Heart right ventricle (tissue), 16 donors: ENCODE measurements at regions not wholly inside any gene's neighbourhood (a gene's known extent, or its start where the extent isn't known, plus 50 kb on each side); places are given as distances from the start of the nearest gene placed in this dataset.
"Not testable (repeated sequence)": the region's sequence is repeated elsewhere in the genome, so short reads cannot be mapped to it uniquely, and the experiment has no call there.

Source experiments
- ATAC-seq, 8 donors: fragments of 200-7000 bp; cut with Tn5 transposase; one replicate each; pipeline ENCODE4 v1.9.1; 2020; ENCODE audit warnings: mild to moderate bottlenecking in 8 of 8, moderate library complexity in 8 of 8, moderate number of reproducible peaks in 1 of 8
- DNase-seq, 2 donors: peaks; one replicate each; pipeline ENCODE4 v3.0.0-alpha.2; 2020
- H3K27ac ChIP-seq, 10 donors: fragments of 200-600 bp; sonication (generic) in 2 of 10; one replicate each; pipeline versions ENCODE4 v1.5.0 to v1.8.0; 2020 to 2022; ENCODE audit warnings: mild to moderate bottlenecking in 3 of 10
- H3K27me3 ChIP-seq, 7 donors: fragments of 200-600 bp; one replicate each; pipeline ENCODE4 v1.8.0; 2021 to 2022; ENCODE audit warnings: mild to moderate bottlenecking in 2 of 7
- H3K36me3 ChIP-seq, 9 donors: fragments of 200-600 bp; sonication (generic) in 1 of 9; one replicate each; pipeline versions ENCODE4 v1.5.0 to v1.8.0; 2020 to 2022; ENCODE audit warnings: mild to moderate bottlenecking in 2 of 9
- H3K4me1 ChIP-seq, 9 donors: fragments of 200-600 bp; sonication (generic) in 1 of 9; one replicate each; pipeline versions ENCODE4 v1.5.0 to v1.8.0; 2020 to 2022; ENCODE audit warnings: mild to moderate bottlenecking in 4 of 9
- H3K4me3 ChIP-seq, 10 donors: fragments of 200-600 bp; sonication (generic) in 2 of 10; one replicate each; pipeline versions ENCODE4 v1.5.0 to v1.8.0; 2020 to 2022; ENCODE audit warnings: mild to moderate bottlenecking in 7 of 10, moderate library complexity in 2 of 10
- H3K9me3 ChIP-seq, 11 donors: fragments of 200-600 bp in 10 of 11; sonication (generic) in 2 of 11; one replicate each; pipeline versions ENCODE4 v1.5.0 to v1.8.0; 2013 to 2022; ENCODE audit warnings: mild to moderate bottlenecking in 2 of 11, control low read depth in 1 of 11, moderate library complexity in 1 of 11
- WGBS, 2 donors: extraction: QIAGEN DNeasy Blood & Tissue Kit; methylation state at CpG; one replicate each; pipeline ENCODE4 v1.1.7; 2013; ENCODE audit warnings: inconsistent platforms in 1 of 2; 5-methylcytosine and 5-hydroxymethylcytosine counted together
- intact Hi-C, 10 donors: fragments of 100-400 bp; cut with DNase I; formaldehyde crosslinking; loops; one replicate each; pipeline versions ENCODE4 v1.11.1 to v1.14.2; 2022
- donor health status: Arrhythmogenic right ventricular cardiomyopathy.
- donor health status: ischemic (EF 13 %, LVEDD 7.1; RV severe dilation, severe dysfunction).
- donor health status: healthy with polysubstance abuse.
- donor health status: DM: no; HTN: yes; CAD: no.
- donor health status: DM: no; HTN: no; CAD: no.
- donor health status: ischemic (EF 25% LVEDD 6.9; RV normal size, moderate dysfunction).
- donor health status: ischemic (EF 25% LVEDD 5.7; RV mildly dilated, moderate dysfunction).
- donor health status: healthy.
- donor health status: DM: yes; HTN: yes; CAD: no.
- donor health status: Ischemic cardiomyopathy.
- donor health status: ischemic (EF 35%, LVEDD 5.7; RV mildly dilated, moderate dysfunction).
- donor health status: nonischemic (EF 11% LVEDD 7.7; RV severe dilation, severe dysfunction).
- donor health status: DM: yes; HTN: yes; CAD: no.
- donor health status: PGD.
- donor health status: ischemic (EF 29% LVEDD 5.4; RV normal size, mild dysfunction).
- donor health status: nonischemic (EF 23%, LVEDD 6.1; RV moderate dilation, normal function).

DNA sequence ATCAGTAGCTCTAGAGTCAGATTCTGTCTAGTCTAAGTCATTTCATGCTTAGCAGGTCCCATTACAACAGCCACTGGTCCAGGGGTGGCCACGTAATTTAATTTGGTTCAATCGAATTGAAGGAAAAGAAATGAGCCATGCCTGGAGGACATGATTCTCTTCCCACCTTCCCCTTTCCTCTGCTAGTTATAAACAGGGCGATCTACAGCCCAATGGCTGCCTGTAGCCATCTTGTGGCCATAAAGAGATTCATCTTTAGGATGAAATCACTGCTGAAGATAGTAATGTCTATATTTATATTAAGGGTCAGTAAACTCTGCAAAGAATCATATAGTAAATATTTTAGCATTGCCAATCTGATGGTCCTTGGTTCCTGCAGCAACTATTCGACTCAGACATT is 107.4 kb downstream of the SPDYE17 start:
- ATAC-seq, intact Hi-C loops, H3K4me3 ChIP-seq, H3K27ac ChIP-seq, H3K4me1 ChIP-seq, H3K9me3 ChIP-seq, H3K27me3 ChIP-seq, H3K36me3 ChIP-seq, DNase-seq: not testable (repeated sequence)
- 80 to 87% methylated on average over 4 of the region's 4 CpGs for WGBS, 2 donors

DNA sequence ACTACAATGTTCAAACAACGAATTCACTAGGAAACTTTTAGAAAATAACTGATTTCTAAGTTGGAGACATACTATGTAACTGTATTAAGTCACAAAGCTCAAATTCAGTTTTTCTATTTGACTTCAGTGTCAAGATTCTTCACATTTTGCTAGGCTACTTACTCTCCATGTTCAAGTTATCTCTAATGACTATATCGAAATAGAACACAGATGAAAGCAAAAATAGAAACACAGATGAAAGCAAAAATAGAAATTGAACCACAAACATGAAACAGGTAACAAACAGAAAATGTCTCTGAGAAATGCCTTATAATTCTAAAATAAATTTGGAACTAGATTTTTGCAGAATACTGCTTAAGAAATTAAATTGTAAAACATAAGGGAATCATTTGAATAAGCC is 113.5 kb downstream of the SPDYE17 start:
- H3K36me3 ChIP-seq, ATAC-seq, intact Hi-C loops, H3K4me3 ChIP-seq, DNase-seq, H3K9me3 ChIP-seq, H3K27me3 ChIP-seq: not testable (repeated sequence)
- WGBS, 2 donors = 52 to 57% methylated on average over 2 of the region's 2 CpGs
- Histone ChIP-seq H3K4me1 (peaks cover 0 to 13% (median 0%) of the 10 kb centered on the region in 9 donors), H3K27ac (peak overlapping the region in 1 of 10 donors; percentile 15)

DNA sequence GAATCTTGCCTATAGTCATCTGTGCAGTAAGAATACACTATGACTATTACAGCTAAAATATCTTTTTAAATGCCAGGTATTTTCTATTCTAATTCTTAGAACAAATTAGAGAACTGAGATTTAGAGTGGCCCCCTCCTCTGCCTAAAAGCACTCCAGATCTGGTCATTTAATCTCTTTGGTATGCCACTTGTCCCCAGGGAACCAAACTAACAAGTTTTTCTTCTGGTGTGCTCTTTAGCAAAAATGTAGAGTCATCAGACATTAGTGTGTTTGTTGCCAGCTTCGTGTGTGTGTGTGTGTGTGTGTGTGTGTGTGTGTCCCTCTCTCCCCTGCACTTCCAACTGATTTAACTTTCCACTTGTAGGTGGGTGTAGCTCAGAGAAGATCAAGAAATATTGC is 117.8 kb downstream of the SPDYE17 start:
- H3K9me3 ChIP-seq, ATAC-seq, H3K4me3 ChIP-seq, H3K27ac ChIP-seq, intact Hi-C loops, H3K36me3 ChIP-seq, DNase-seq, H3K27me3 ChIP-seq: not testable (repeated sequence)
- peaks cover 0 to 13% (median 0%) of the 10 kb centered on the region in 9 donors for H3K4me1 ChIP-seq
- 25 to 50% methylated on average over 1 of the region's 1 CpG for WGBS, 2 donors

DNA sequence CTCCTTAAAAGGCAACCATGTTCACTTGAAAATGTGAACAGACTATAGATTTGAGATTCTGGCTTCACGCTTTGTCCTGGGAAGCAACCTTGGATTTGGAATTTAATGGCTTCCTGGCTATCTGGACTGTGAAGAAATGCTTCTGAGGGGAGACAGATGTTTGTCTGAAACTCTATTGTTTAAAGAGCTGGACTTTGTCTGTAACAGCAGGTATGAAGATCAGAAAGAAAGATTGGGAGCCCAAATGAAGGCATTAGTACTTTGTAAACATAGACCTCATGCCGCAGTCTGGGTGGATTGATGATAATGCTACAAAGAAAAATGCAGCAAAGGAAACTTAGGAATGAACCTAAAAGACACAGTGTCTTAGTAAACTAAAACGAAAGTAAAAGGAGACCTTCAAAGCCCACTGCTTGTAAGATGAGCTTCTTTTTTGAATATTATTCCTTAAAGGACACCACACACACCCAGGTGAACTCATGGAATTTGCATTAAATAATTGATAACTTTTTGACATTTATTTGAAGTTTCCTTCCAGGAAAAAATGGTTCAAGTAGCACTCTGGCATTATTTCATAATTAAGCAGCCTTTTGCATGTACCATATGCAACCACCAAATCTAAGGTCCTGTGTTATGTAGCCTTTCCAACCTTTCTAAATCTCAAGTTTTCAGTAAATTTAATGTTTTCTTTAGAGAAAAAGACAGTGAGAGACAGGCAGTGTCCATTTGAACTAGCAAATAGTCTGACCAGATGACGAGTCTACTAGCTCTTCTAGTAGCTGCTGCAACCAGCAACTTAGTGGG is 119.9 kb downstream of the SPDYE17 start:
- H3K27ac ChIP-seq, ATAC-seq, intact Hi-C loops, H3K27me3 ChIP-seq, DNase-seq, H3K9me3 ChIP-seq, H3K36me3 ChIP-seq, H3K4me1 ChIP-seq: not testable (repeated sequence)
- peak overlapping the region in 5 of 10 donors; percentile 21 to 39 (median 32) for H3K4me3 ChIP-seq
- WGBS, 2 donors = 35 to 52% methylated on average over 4 of the region's 4 CpGs

DNA sequence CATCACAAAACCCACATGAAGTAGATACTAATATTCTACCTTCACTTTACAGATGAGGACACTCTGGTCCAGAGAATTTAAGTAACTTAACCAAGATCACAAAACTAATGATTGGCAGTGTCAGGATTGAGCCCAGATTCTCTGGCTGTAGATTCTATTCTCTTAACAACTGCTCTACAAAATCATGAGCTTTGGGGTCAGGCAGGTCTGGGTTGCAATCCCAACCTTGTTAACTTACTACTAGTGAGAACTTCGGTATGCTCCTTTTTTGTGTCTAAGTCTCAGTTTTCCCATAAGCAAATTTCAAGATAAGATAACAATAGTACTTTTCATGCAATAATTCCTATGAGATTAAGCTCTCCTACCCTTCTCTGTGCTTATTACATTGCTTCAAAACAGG is 127.5 kb downstream of the SPDYE17 start:
- ATAC-seq = not testable (repeated sequence)

DNA sequence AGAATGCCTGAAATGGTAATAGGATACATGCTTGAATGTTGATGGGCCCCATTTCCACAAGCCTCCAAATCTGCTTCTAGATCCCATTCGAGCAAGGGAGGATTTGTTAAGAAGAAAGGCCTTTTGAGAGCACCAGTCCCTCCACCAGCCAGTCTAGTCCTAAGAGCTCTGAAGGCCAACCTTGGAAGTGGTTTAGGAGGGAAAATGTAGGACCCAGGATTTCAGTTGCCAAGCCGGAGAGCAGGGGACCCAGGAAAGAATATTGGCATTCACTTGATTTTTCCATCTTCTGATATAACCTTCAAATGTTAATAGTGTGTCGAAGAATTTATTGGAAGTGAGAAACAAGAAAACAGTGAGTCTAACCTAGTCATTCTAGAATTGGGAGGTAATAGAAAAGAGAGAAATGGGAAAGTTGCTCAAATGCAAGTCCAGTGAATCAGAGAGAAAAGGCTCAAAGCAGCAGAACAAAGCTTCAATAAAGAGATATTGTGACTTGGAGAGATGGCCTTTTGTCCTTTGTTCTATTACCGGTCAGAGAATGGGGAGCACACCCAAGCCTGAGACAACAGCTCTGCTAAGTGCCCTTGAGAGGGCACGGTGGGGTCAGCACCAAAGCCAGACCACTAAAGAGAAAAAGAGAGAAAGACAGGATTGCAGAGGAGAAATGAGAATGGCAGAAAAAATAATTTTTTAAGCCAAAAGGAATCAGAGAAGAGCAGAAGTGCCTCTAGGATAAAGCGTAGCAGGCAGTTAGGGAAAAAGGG is 130.0 kb downstream of the SPDYE17 start:
- WGBS, 2 donors = 87 to 94% methylated on average over 5 to 6 of the region's 6 CpGs
- intact Hi-C loops, H3K4me1 ChIP-seq: not testable (repeated sequence)

More for the DNA sequence above, 127.5 kb downstream of the SPDYE17 start:
- H3K36me3 ChIP-seq, intact Hi-C loops, H3K27me3 ChIP-seq, H3K4me1 ChIP-seq, DNase-seq, H3K4me3 ChIP-seq, H3K27ac ChIP-seq, H3K9me3 ChIP-seq: not testable (repeated sequence)
- WGBS, 2 donors = no CpG with 5 or more reads among the region's 1 CpG

DNA sequence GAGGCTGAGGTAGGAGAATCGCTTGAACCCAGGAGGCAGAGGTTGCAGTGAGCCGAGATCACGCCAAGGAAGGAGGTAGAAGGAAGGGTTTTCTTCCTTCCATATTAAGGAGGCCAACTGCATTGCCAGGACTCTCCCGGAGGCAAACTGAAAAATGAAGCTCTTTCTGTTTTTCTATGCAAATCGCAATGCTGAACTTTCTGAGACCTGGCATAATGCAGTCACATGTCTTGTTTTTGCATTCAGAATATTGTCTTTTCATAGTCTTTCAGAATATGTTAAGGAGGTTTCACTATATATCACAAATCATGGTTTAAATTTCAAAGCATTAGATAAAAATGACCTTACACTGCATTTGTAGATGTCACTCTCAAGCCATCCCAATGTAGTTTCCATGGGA is 133.4 kb downstream of the SPDYE17 start:
- H3K4me3 ChIP-seq, intact Hi-C loops, H3K27me3 ChIP-seq, H3K9me3 ChIP-seq, H3K4me1 ChIP-seq, DNase-seq, H3K27ac ChIP-seq, ATAC-seq, H3K36me3 ChIP-seq: not testable (repeated sequence)
- 96 to 100% methylated on average over 5 of the region's 5 CpGs for WGBS, 2 donors

More for the DNA sequence above, 130.0 kb downstream of the SPDYE17 start:
- not testable (repeated sequence) for ATAC-seq, H3K27ac ChIP-seq, DNase-seq, H3K36me3 ChIP-seq, H3K4me3 ChIP-seq, H3K9me3 ChIP-seq, H3K27me3 ChIP-seq

DNA sequence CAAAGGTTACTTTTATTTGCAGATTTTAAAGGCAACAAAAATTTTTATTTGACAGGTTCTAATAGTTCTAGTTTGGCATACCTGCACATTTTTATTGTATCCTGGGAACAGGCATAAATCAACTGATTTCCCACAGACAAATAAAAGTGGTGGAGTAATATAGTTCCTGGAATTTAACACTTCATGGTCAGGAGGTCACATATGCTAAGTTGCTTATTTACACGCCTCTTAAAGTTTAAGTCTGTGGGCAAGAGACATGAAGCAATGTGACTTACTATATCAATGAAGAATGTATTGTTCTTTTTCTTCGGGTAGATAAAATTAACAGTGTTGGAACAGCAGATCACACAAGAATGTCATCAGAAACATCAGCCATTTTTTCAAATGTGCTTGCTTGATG is 135.2 kb downstream of the SPDYE17 start:
- ATAC-seq, H3K36me3 ChIP-seq, H3K4me3 ChIP-seq, H3K27me3 ChIP-seq, H3K9me3 ChIP-seq, H3K27ac ChIP-seq, intact Hi-C loops, H3K4me1 ChIP-seq, DNase-seq: not testable (repeated sequence)
- 69 to 76% methylated on average over 2 of the region's 2 CpGs for WGBS, 2 donors

DNA sequence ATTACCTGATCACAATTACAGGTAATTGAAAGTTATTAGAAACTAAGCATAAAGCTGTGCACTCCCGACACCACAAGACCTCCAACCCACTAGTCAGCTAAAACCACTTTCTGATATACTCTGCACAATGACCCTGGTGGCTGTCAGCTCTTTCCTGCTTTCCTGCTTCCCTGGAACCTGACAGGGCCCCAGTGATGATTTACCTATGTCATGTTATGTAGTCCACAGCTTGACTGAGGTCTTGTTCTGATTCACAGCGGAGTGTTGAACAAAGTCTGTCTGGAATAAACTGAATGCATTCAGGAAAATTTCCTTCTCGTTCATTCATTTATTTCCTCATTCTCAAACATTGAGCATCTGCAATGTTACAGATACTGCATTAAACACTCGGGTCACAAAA is 136.5 kb downstream of the SPDYE17 start:
- DNase-seq, ATAC-seq, H3K4me3 ChIP-seq, H3K9me3 ChIP-seq, H3K27ac ChIP-seq, intact Hi-C loops, H3K27me3 ChIP-seq, H3K36me3 ChIP-seq, H3K4me1 ChIP-seq: not testable (repeated sequence)
- WGBS, 2 donors = 85 to 88% methylated on average over 4 of the region's 4 CpGs

DNA sequence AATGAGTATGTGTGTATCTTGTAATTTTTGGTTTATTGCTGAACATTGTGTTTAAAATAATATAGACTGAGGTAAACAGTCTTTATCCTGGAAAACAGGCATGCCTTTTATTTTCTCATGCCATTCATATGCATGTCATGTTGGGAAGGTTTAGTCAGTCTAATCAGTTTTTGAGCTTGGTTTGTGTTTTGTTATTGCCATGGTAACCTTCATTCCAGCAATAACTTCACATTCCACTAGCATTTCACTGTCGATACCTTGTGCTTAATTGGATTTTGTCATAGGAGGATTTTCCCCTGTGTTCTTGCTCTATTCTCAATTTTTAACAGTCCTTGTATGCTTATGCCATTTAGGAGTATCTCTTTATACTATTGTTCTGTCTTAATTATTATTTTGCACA is 140.4 kb downstream of the SPDYE17 start:
- DNase-seq, H3K27me3 ChIP-seq, H3K4me3 ChIP-seq, H3K4me1 ChIP-seq, H3K9me3 ChIP-seq, ATAC-seq, intact Hi-C loops, H3K27ac ChIP-seq, H3K36me3 ChIP-seq: not testable (repeated sequence)
- 43% methylated on average over 1 of the region's 1 CpG for WGBS, 2 donors

DNA sequence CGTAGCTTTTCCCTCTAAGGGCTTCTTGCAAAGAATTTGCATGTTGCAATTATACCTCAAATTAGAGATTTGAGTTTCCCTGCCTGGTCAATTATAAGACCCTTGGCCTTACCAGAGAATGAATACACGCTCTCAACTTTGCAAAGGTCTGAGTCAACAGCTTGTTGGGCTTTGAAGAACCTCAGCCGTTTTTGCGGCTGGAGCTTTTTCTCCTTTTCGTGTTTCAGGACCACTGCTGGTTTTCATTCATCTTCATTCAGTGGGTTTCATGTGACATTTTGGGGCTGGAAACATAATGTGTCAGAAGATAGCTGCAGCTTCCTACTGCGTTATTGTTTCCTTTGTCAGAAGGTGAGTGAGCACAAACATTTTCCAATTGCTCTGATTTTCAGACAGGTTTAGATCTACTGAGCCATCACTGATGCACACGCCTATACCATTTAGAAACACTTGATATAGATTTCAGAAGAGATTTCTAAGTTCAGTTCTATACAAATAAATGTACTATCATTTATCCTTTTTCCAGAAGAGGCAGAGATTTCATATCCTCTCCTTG is 152.3 kb downstream of the SPDYE17 start:
- H3K36me3 ChIP-seq, H3K4me3 ChIP-seq, H3K27ac ChIP-seq, DNase-seq, H3K27me3 ChIP-seq, ATAC-seq, H3K9me3 ChIP-seq, intact Hi-C loops, H3K4me1 ChIP-seq: not testable (repeated sequence)
- WGBS, 2 donors = 82% methylated on average over 6 to 7 of the region's 7 CpGs
